ENCODE measurements at regions not wholly inside any gene's neighbourhood (a gene's known extent, or its start where the extent isn't known, plus 50 kb on each side); places are given as distances from the start of the nearest gene placed in this dataset.

GRCh38 chr2:204362581-204362980 is 182.7 kb upstream of the PARD3B start:
- DNase-seq (ENCODE audit: low spot score) = no peak
- ChIA-PET POLR2A (no interaction called here), CTCF (no interaction called here)
- Mint-ChIP-seq H3K4me3 (no peak overlapping the region), H3K9me3 (no peaks in the 10 kb centered on the region), H3K27me3 (ENCODE audit: low read depth) (no peaks in the 10 kb centered on the region), H3K27ac (no peak overlapping the region), H3K36me3 (no peaks in the 10 kb centered on the region), H3K4me1 (no peaks in the 10 kb centered on the region; the same call in 1 of the 2 replicates)
- ATAC-seq = no peak
- TF ChIP-seq SP1 (CRISPR knock-in tag; conservative IDR thresholded peaks at IDR 0.05) (no peak), JAZF1 (CRISPR knock-in tag; IDR thresholded peaks at IDR 0.05) (no peak), SOX15 (CRISPR knock-in tag; IDR thresholded peaks at IDR 0.05) (no peak), ZNF219 (CRISPR knock-in tag; IDR thresholded peaks at IDR 0.05; ENCODE audit: borderline replicate concordance) (no peak), GRHL2 (CRISPR knock-in tag; IDR thresholded peaks at IDR 0.05; ENCODE audit: insufficient replicate concordance, severe bottlenecking) (no peak), ZNF317 (CRISPR knock-in tag; IDR thresholded peaks at IDR 0.05; ENCODE audit: borderline replicate concordance, low read depth) (no peak), NR3C1 (CRISPR knock-in tag; conservative IDR thresholded peaks at IDR 0.05; ENCODE audit: low read depth) (no peak)

- Mint-ChIP-seq H3K4me3 (no peak overlapping the region), H3K27ac (no peak overlapping the region), H3K4me1 (peaks cover 6% of the 10 kb centered on the region), H3K36me3 (no peaks in the 10 kb centered on the region), H3K27me3 (ENCODE audit: low read depth) (no peaks in the 10 kb centered on the region), H3K9me3 (no peaks in the 10 kb centered on the region)
- ATAC-seq (no peak), DNase-seq (ENCODE audit: low spot score) (no peak)
- ChIA-PET CTCF (no interaction called here), POLR2A (no interaction called here)
- TF ChIP-seq OVOL2 (CRISPR knock-in tag; IDR thresholded peaks at IDR 0.05; ENCODE audit: borderline replicate concordance) = no peak
- no peak for TF ChIP-seq ZBTB21 (CRISPR knock-in tag; IDR thresholded peaks at IDR 0.05; ENCODE audit: borderline replicate concordance)
- no peak for TF ChIP-seq E2F4 (CRISPR knock-in tag; IDR thresholded peaks at IDR 0.05; ENCODE audit: borderline replicate concordance, low read depth)
- no peak for TF ChIP-seq ZNF281 (CRISPR knock-in tag; IDR thresholded peaks at IDR 0.05)
- no peak for TF ChIP-seq ZNF671 (CRISPR knock-in tag; IDR thresholded peaks at IDR 0.05)
- TF ChIP-seq JUN (CRISPR knock-in tag; IDR thresholded peaks at IDR 0.05) = no peak
- TF ChIP-seq ZNF416 (CRISPR knock-in tag; IDR thresholded peaks at IDR 0.05) = no peak
- no peak for TF ChIP-seq FOXP4 (CRISPR knock-in tag; IDR thresholded peaks at IDR 0.05)
- no peak for TF ChIP-seq MXD4 (CRISPR knock-in tag; IDR thresholded peaks at IDR 0.05; ENCODE audit: borderline replicate concordance)
- TF ChIP-seq HMGA2 (CRISPR knock-in tag; IDR thresholded peaks at IDR 0.05) = no peak
- no peak for TF ChIP-seq NFE2L1 (CRISPR knock-in tag; IDR thresholded peaks at IDR 0.05)
- TF ChIP-seq ERG (CRISPR knock-in tag; IDR thresholded peaks at IDR 0.05) = no peak
Measured at GRCh38 chr2:204363513-204363912, 181.8 kb upstream of the PARD3B start.
